SU-DHL-6 (cell line): ENCODE measurements at regions not wholly inside any gene's neighbourhood (a gene's known extent, or its start where the extent isn't known, plus 50 kb on each side); places are given as distances from the start of the nearest gene placed in this dataset.
A peak's percentile ranks its signal among the peaks of the same experiment; 100 is the strongest.

Source experiments
- H2AFZ ChIP-seq: fragments of 200-600 bp; sonication (generic); 2 replicates; pipeline ENCODE4 v1.6.1; 2014; ENCODE audit warnings: low read depth, mild to moderate bottlenecking, moderate library complexity, mixed read lengths, antibody characterized with exemption, low read length; ENCODE audit not compliant: severe bottlenecking
- H3F3A ChIP-seq: fragments of 200-600 bp; shearing (Covaris generic); 2 replicates; pipeline ENCODE4 v1.6.0; 2016; ENCODE audit warnings: antibody characterized with exemption, mild to moderate bottlenecking; ENCODE audit not compliant: insufficient read depth
- H3K27ac ChIP-seq: fragments of 200-600 bp; sonication (generic); 2 replicates; pipeline ENCODE4 v1.5.1; 2016; ENCODE audit warnings: low read depth, mild to moderate bottlenecking, low read length, moderate library complexity, mixed read lengths
- H3K27me3 ChIP-seq: fragments of 200-600 bp; sonication (generic), shearing (Covaris generic); 2 replicates; pipeline ENCODE4 v1.6.0; 2014; ENCODE audit warnings: mild to moderate bottlenecking, low read length
- H3K36me3 ChIP-seq: fragments of 200-600 bp; sonication (generic); 2 replicates; pipeline ENCODE4 v1.6.1; 2014; ENCODE audit warnings: mild to moderate bottlenecking, low read length, mixed read lengths
- H3K4me2 ChIP-seq: fragments of 300-600, 200-600 bp; shearing (Covaris generic), sonication (generic); 2 replicates; pipeline ENCODE4 v1.6.0; 2014; ENCODE audit warnings: low read length, low read depth, mild to moderate bottlenecking; ENCODE audit not compliant: poor library complexity, severe bottlenecking
- H3K4me3 ChIP-seq: fragments of 200-600 bp; sonication (generic); 2 replicates; pipeline ENCODE4 v1.5.1; 2014; ENCODE audit warnings: antibody characterized with exemption, low read length, mild to moderate bottlenecking, mixed read lengths; ENCODE audit not compliant: insufficient read depth, poor library complexity, severe bottlenecking
- H3K79me2 ChIP-seq: fragments of 200-600 bp; sonication (generic); 2 replicates; pipeline ENCODE4 v1.6.1; 2014; ENCODE audit warnings: mild to moderate bottlenecking, low read length, moderate library complexity; ENCODE audit not compliant: insufficient read depth
- H3K9ac ChIP-seq: fragments of 200-600 bp; sonication (generic); 2 replicates; pipeline ENCODE4 v1.7.0; 2014; ENCODE audit warnings: mild to moderate bottlenecking, low read length
- H3K9me2 ChIP-seq: fragments of 200-600 bp; sonication (generic); replicated peaks from 2 replicates; pipeline ENCODE4 v1.6.1; 2014; ENCODE audit warnings: low read length; ENCODE audit not compliant: insufficient read depth
- H3K9me3 ChIP-seq: fragments of 200-600 bp; sonication (generic); 2 replicates; pipeline ENCODE4 v1.6.1; 2014; ENCODE audit warnings: low read length, mixed read lengths; ENCODE audit not compliant: insufficient read depth
- H4K20me1 ChIP-seq: fragments of 200-600 bp; sonication (generic); 2 replicates; pipeline ENCODE4 v1.6.1; 2014; ENCODE audit warnings: low read depth, mild to moderate bottlenecking, antibody characterized with exemption, low read length, moderate library complexity, mixed read lengths
- EZH2phosphoT487 ChIP-seq: fragments of 200-600 bp; sonication (generic), shearing (Covaris generic); conservative IDR thresholded peaks from 2 replicates; pipeline ENCODE4 v1.6.1; 2018; ENCODE audit warnings: mild to moderate bottlenecking, antibody characterized with exemption, low read length, moderate library complexity, mixed read lengths
- TF ChIP-seq, protein P1 (sequence below): fragments of 200-600 bp; sonication (generic); IDR thresholded peaks from one replicate; pipeline ENCODE4 v1.5.1; 2017; ENCODE audit warnings: antibody characterized with exemption, mild to moderate bottlenecking, low read length, moderate library complexity; ENCODE audit not compliant: insufficient read depth, poor library complexity, severe bottlenecking

DNA sequence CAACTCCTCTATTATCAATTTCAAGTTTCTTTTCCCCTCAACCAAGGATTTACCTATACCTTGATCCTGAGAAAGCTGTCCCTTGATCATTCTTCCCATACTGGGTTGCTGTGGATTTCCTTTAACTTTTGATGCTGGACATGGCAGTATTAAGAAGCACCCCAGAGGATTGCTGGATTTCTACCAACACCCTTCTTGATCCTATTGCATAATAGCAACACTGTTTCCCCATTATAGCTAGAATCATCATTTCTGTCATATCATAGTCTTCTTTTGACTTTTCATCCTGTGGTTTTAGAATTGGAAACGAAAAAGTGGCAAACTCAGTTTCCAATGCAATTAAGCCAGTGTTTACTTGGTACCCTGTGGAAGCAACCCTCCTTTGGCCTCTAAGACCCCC lies 154.9 kb downstream of the ARRDC3 start:
- H3F3A ChIP-seq = no peaks in the 10 kb centered on the region
- H4K20me1 ChIP-seq = no peaks in the 10 kb centered on the region
- no peak overlapping the region for H3K9ac ChIP-seq
- no peaks in the 10 kb centered on the region for H3K27me3 ChIP-seq
- H3K36me3 ChIP-seq = no peaks in the 10 kb centered on the region
- no peaks in the 10 kb centered on the region for H3K79me2 ChIP-seq
- no peak overlapping the region for H3K4me2 ChIP-seq
- no peak for TF ChIP-seq EZH2phosphoT487
- TF ChIP-seq, protein P1, sequence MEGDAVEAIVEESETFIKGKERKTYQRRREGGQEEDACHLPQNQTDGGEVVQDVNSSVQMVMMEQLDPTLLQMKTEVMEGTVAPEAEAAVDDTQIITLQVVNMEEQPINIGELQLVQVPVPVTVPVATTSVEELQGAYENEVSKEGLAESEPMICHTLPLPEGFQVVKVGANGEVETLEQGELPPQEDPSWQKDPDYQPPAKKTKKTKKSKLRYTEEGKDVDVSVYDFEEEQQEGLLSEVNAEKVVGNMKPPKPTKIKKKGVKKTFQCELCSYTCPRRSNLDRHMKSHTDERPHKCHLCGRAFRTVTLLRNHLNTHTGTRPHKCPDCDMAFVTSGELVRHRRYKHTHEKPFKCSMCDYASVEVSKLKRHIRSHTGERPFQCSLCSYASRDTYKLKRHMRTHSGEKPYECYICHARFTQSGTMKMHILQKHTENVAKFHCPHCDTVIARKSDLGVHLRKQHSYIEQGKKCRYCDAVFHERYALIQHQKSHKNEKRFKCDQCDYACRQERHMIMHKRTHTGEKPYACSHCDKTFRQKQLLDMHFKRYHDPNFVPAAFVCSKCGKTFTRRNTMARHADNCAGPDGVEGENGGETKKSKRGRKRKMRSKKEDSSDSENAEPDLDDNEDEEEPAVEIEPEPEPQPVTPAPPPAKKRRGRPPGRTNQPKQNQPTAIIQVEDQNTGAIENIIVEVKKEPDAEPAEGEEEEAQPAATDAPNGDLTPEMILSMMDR = no peak
- H3K9me2 ChIP-seq = no peaks in the 10 kb centered on the region
- H2AFZ ChIP-seq = no peak overlapping the region
- H3K9me3 ChIP-seq = no peaks in the 10 kb centered on the region
- no peak overlapping the region for H3K27ac ChIP-seq
- no peak overlapping the region for H3K4me3 ChIP-seq

DNA sequence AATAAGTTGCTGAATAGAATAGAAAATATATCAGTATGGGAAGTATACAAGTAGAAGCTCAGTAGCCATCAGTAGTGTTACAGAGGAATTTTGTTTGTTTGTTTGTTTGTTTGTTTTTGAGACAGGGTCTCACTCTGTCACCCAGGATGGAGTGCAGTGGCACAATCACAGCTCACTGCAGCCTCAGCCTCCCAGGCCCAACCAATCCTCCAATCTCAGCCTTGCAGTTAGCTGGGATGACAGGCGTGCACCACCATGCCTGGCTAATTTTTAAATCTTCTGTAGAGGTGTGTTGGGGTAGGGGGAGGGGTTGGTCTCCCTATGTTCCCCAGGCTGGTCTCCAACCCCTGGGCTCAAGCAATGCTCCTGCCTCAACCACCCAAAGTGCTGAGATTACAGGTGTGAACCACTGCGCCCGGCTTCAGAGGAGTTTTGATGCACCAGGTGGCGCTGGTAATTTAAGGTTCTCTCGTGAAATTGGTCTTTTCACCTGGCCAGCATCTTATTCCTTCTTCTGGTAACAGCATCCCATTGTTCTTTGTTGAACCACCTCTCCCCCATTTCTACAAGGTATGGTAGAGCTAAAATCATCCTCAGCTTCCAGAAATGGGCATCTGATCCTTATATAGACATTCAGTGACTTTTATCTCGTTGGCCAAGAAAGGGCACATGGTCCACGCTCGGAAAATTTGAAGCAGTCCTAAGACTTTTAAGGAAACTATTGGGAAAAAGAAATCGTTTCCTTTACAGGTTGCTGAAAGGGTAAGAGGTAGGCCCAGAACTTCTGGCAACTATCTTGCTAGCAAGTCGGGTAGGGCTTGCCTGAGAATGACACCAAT lies 157.1 kb downstream of the ARRDC3 start:
- H4K20me1 ChIP-seq = no peaks in the 10 kb centered on the region
- no peak overlapping the region for H3K4me2 ChIP-seq
- H3K36me3 ChIP-seq = no peaks in the 10 kb centered on the region
- H3K27me3 ChIP-seq = no peaks in the 10 kb centered on the region
- no peak overlapping the region for H3K4me3 ChIP-seq
- no peaks in the 10 kb centered on the region for H3F3A ChIP-seq
- H3K9me3 ChIP-seq = no peaks in the 10 kb centered on the region
- no peaks in the 10 kb centered on the region for H3K9me2 ChIP-seq
- H3K79me2 ChIP-seq = no peaks in the 10 kb centered on the region
- no peak overlapping the region for H2AFZ ChIP-seq
- H3K27ac ChIP-seq = no peak overlapping the region
- TF ChIP-seq, protein P1 = peak; percentile 67
- TF ChIP-seq EZH2phosphoT487 = no peak
- H3K9ac ChIP-seq = no peak overlapping the region

DNA sequence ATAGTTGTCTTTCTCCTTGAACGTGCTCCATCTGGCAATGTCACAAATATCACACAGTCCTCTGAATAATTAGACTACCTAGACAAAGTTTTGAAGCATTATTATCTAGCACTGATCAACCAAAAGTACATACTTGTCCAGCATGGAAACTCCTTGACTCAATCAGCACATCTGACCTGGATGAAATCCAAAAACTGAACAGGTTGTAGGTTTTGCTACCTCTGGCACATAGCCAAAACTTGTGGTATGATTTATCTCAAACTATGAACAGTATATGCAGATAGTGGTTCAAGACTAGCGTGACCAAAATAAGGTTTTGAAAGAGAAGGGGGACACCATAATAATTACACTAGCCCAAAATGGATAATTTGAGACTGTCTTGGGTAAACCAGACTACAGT lies 158.1 kb downstream of the ARRDC3 start:
- no peaks in the 10 kb centered on the region for H3K9me2 ChIP-seq
- H3K27ac ChIP-seq = no peak overlapping the region
- H4K20me1 ChIP-seq = no peaks in the 10 kb centered on the region
- no peak overlapping the region for H3K9ac ChIP-seq
- no peaks in the 10 kb centered on the region for H3K9me3 ChIP-seq
- no peaks in the 10 kb centered on the region for H3K27me3 ChIP-seq
- no peak overlapping the region for H3K4me2 ChIP-seq
- no peaks in the 10 kb centered on the region for H3K79me2 ChIP-seq
- no peak overlapping the region for H2AFZ ChIP-seq
- no peak overlapping the region for H3K4me3 ChIP-seq
- TF ChIP-seq, protein P1 = no peak
- TF ChIP-seq EZH2phosphoT487 = no peak
- H3K36me3 ChIP-seq = no peaks in the 10 kb centered on the region
- no peaks in the 10 kb centered on the region for H3F3A ChIP-seq
